Esophagus muscularis mucosa (tissue), 4 donors: ENCODE measurements at regions not wholly inside any gene's neighbourhood (a gene's known extent, or its start where the extent isn't known, plus 50 kb on each side); places are given as distances from the start of the nearest gene placed in this dataset.

Experiments used
- DNase-seq: peaks from one replicate; pipeline ENCODE4 v3.0.0-alpha.2; 2017; ENCODE audit errors: extremely low spot score
- H3K27ac ChIP-seq, 4 donors: fragments of 200-600 bp; sonication (generic); replicated peaks in 1 of 4; 1 replicate in 3 of 4; 2 replicates in 1 of 4; pipeline ENCODE4 v1.5.1; 2016 to 2019; ENCODE audit warnings: mild to moderate bottlenecking in 1 of 4
- H3K27me3 ChIP-seq, 4 donors: fragments of 200-600 bp; sonication (generic); one replicate each; pipeline versions ENCODE4 v1.5.1 to v1.6.0; 2016 to 2019
- H3K36me3 ChIP-seq, 4 donors: fragments of 200-600 bp; sonication (generic); one replicate each; pipeline ENCODE4 v1.5.1; 2016 to 2019
- H3K4me1 ChIP-seq, 4 donors: fragments of 200-600 bp; sonication (generic); one replicate each; pipeline ENCODE4 v1.5.1; 2016 to 2019
- H3K4me3 ChIP-seq, 4 donors: fragments of 200-600 bp; sonication (generic); 1 replicate in 2 of 4; 2 replicates in 2 of 4; pipeline ENCODE4 v1.5.1; 2016 to 2019; ENCODE audit warnings: mild to moderate bottlenecking in 4 of 4, moderate library complexity in 1 of 4
- H3K9me3 ChIP-seq, 4 donors: fragments of 200-600 bp; sonication (generic); 1 replicate in 3 of 4; 2 replicates in 1 of 4; pipeline ENCODE4 v1.5.1; 2016 to 2019
- EP300 ChIP-seq: sonication (generic); formaldehyde crosslinking; IDR thresholded peaks from one replicate; pipeline ENCODE4 v1.6.1; 2017; ENCODE audit warnings: antibody characterized with exemption
- POLR2A ChIP-seq: fragments of 450-650 bp; IDR thresholded peaks from one replicate; pipeline ENCODE4 v1.6.1; 2017; ENCODE audit warnings: antibody characterized with exemption, moderate library complexity, mild to moderate bottlenecking, low read depth
- POLR2AphosphoS5 ChIP-seq, 2 donors: sonication (generic); formaldehyde crosslinking; IDR thresholded peaks; one replicate each; pipeline ENCODE4 v1.6.1; 2017; ENCODE audit warnings: antibody characterized with exemption in 2 of 2
- WGBS: methylation state at CpG from one replicate; pipeline ENCODE4 v1.1.5; 2018; 5-methylcytosine and 5-hydroxymethylcytosine counted together
- intact Hi-C: fragments of 100-400 bp; cut with DNase I; formaldehyde crosslinking; loops from one replicate; pipeline ENCODE4 v1.15.1; 2023
- TF ChIP-seq, protein P1 (sequence below), 3 experiments: fragments of 200-600 bp in 2 of 3; fragments of 450-650 bp in 1 of 3; sonication (generic) in 2 of 3; IDR thresholded peaks; one replicate each; pipeline ENCODE4 v1.5.1; 2017 to 2019; ENCODE audit warnings: antibody characterized with exemption in 3 of 3, mild to moderate bottlenecking in 2 of 3, moderate library complexity in 1 of 3

DNA sequence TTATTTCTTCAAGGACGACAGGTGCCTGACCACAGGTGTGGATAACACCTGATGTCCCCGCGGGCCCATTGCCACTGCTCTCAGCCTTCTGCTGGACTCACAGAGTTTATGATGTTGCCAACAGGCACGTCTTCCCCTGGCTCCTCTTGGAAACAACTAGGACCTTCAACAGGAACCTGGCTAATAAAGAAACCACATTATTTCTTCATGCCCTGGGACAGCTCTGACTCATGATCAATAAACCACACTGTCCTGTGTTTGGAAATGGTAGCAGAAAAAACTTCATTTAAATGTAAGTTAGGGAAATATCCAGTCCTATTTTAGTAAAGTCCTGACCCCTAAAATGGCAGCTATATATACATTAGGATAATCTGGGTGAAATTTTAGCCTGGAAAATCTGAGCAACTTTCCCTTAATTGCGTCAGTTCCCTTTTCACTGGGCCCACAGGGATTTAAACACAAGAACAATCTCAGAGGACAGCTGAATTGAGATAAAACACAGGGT, 158.9 kb downstream of the VAPA start:
- Histone ChIP-seq H3K36me3 (no peaks in the 10 kb centered on the region), H3K4me1 (peaks cover 0 to 16% (median 13%) of the 10 kb centered on the region in 4 donors), H3K9me3 (no peaks in the 10 kb centered on the region), H3K4me3 (no peak overlapping the region), H3K27me3 (no peaks in the 10 kb centered on the region), H3K27ac (no peak overlapping the region)
- no peak for DNase-seq
- no peak for TF ChIP-seq POLR2AphosphoS5 (IDR thresholded peaks at IDR 0.05)
- no peak for TF ChIP-seq POLR2A
- TF ChIP-seq, protein P1, sequence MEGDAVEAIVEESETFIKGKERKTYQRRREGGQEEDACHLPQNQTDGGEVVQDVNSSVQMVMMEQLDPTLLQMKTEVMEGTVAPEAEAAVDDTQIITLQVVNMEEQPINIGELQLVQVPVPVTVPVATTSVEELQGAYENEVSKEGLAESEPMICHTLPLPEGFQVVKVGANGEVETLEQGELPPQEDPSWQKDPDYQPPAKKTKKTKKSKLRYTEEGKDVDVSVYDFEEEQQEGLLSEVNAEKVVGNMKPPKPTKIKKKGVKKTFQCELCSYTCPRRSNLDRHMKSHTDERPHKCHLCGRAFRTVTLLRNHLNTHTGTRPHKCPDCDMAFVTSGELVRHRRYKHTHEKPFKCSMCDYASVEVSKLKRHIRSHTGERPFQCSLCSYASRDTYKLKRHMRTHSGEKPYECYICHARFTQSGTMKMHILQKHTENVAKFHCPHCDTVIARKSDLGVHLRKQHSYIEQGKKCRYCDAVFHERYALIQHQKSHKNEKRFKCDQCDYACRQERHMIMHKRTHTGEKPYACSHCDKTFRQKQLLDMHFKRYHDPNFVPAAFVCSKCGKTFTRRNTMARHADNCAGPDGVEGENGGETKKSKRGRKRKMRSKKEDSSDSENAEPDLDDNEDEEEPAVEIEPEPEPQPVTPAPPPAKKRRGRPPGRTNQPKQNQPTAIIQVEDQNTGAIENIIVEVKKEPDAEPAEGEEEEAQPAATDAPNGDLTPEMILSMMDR (IDR thresholded peaks at IDR 0.05) = no peak
- TF ChIP-seq EP300 = no peak
- 77% methylated on average over 5 of the region's 5 CpGs for WGBS
- intact Hi-C loops = no loop called here

DNA sequence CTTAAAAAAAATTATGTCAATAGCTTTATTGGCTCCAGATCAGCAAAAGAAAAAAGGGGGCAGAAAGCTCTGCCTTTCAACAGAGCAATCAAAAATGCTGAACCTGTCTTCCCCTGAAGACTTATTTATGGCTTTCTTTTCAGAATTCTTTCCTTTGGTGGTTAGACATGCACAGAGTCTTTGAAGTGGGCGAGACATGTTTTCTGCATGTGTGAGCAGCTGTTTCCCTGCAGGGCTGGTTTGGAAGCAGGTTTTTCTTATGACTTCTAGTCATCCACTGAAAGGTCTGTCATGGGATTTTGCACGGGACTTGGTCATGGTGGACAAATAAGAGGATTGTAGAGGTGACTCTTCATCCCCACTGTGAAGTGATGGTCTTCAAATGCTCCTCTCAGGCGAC, 160.3 kb downstream of the VAPA start:
- intact Hi-C loops = no loop called here
- WGBS = 80% methylated on average over 3 of the region's 3 CpGs
- Histone ChIP-seq H3K27me3 (no peaks in the 10 kb centered on the region), H3K36me3 (no peaks in the 10 kb centered on the region), H3K4me1 (peaks cover 0 to 2% (median 0%) of the 10 kb centered on the region in 4 donors), H3K4me3 (no peak overlapping the region), H3K27ac (no peak overlapping the region), H3K9me3 (no peaks in the 10 kb centered on the region)
- no peak for DNase-seq
- no peak for TF ChIP-seq EP300
- no peak for TF ChIP-seq POLR2AphosphoS5 (IDR thresholded peaks at IDR 0.05)
- TF ChIP-seq POLR2A = no peak
- TF ChIP-seq, protein P1 (IDR thresholded peaks at IDR 0.05) = no peak

DNA sequence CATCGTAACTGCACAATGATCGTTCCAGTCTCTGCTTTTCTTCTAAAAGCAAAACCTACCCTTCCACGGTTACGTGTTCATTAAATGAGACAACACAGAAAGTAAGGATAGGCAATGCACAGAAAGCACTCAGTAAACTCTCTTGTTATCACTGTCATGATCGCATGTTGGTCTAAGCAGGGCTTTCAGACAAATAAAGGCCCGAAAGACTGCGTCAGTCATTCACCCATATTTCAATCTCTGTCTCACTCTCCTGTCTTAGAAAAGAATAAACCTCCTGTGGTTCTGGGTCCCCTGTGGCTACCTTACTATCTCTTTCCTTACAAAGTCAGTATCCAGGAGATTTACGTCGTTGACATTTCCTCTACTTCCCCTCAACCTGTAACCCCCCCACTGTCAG, 160.9 kb downstream of the VAPA start:
- Histone ChIP-seq H3K36me3 (no peaks in the 10 kb centered on the region), H3K4me1 (no peaks in the 10 kb centered on the region), H3K27me3 (no peaks in the 10 kb centered on the region), H3K9me3 (no peaks in the 10 kb centered on the region), H3K4me3 (no peak overlapping the region), H3K27ac (no peak overlapping the region)
- DNase-seq = no peak
- intact Hi-C loops = no loop called here
- TF ChIP-seq, protein P1 (IDR thresholded peaks at IDR 0.05) = no peak
- TF ChIP-seq POLR2AphosphoS5 (IDR thresholded peaks at IDR 0.05) (no peak), EP300 (no peak), POLR2A (no peak)
- 88% methylated on average over 9 of the region's 9 CpGs for whole genome bisulfite sequencing

DNA sequence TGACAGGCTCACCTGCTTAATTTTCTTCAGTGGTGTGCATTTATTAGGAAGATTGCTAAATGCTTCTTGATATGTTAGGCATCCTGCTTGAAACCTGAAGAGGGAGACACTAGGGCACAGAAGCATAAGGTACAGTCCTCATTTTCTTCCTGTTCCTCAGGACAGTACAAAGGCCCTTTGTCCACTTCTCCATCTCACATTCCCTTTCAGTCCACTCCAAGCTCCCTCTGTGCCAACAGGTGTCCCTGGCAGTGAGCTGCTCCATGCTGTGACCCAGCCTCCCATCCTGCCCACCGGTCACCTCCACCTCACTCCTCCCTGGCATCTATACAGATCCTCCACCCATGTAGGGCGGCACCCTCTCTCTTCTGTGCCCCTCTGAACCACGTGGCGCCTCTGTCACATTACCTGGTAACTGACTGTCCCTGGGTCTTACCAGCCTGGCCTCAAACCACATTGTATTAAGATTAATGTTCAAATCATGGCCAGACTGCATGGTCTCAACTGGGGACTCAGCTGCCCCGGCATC, 162.8 kb downstream of the VAPA start:
- Histone ChIP-seq H3K36me3 (no peaks in the 10 kb centered on the region), H3K27ac (no peak overlapping the region), H3K27me3 (no peaks in the 10 kb centered on the region), H3K4me1 (no peaks in the 10 kb centered on the region), H3K9me3 (no peaks in the 10 kb centered on the region), H3K4me3 (no peak overlapping the region)
- DNase-seq = no peak
- WGBS = 95% methylated on average over 5 of the region's 5 CpGs
- intact Hi-C loops = no loop called here
- TF ChIP-seq, protein P1 (IDR thresholded peaks at IDR 0.05) = no peak
- TF ChIP-seq POLR2A (no peak), POLR2AphosphoS5 (IDR thresholded peaks at IDR 0.05) (no peak), EP300 (no peak)

DNA sequence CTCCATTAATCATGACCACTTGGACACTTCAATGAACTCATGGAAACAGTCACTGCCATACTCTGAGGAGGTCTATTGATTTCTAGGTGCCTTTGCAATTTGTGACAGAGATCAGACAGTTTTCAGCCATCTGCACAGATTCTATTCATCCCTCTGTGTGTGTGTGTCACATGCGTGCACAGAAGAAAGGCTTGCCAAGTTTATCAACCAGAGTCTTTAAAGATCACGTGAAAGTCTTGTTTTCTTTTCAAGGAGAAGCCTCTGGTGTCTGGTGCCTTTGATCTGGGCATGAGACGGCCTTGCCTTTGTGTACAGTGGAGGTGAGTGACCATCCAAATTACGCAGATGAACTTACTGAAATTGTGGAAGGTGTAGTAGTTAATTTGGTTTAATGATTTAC, 164.2 kb downstream of the VAPA start:
- Histone ChIP-seq H3K4me3 (no peak overlapping the region), H3K36me3 (no peaks in the 10 kb centered on the region), H3K27ac (no peak overlapping the region), H3K4me1 (no peaks in the 10 kb centered on the region), H3K27me3 (no peaks in the 10 kb centered on the region), H3K9me3 (peaks cover 0 to 9% (median 4%) of the 10 kb centered on the region in 4 donors)
- no peak for DNase-seq
- 70% methylated on average over 4 of the region's 4 CpGs for WGBS
- TF ChIP-seq, protein P1 (IDR thresholded peaks at IDR 0.05) = no peak
- TF ChIP-seq EP300 (no peak), POLR2A (no peak), POLR2AphosphoS5 (IDR thresholded peaks at IDR 0.05) (no peak)
- intact Hi-C loops = no loop called here
